H9 (cell line): ENCODE measurements at regions not wholly inside any gene's neighbourhood (a gene's known extent, or its start where the extent isn't known, plus 50 kb on each side); places are given as distances from the start of the nearest gene placed in this dataset.

Experiments
- DNase-seq: peaks from one replicate; pipeline ENCODE4 v3.0.0-alpha.2; 2017
- H2AFZ ChIP-seq: one replicate; pipeline ENCODE4 v1.6.1; 2013; ENCODE audit warnings: mild to moderate bottlenecking, low read length, control low read depth, moderate library complexity
- H2AK5ac ChIP-seq: 2 replicates; pipeline ENCODE4 v1.6.1; 2013; ENCODE audit warnings: low read length, control low read depth, mixed read lengths; ENCODE audit not compliant: insufficient read length
- H2BK120ac ChIP-seq: one replicate; pipeline ENCODE4 v1.6.1; 2013; ENCODE audit warnings: low read depth, mild to moderate bottlenecking, low read length, control low read depth, inconsistent platforms; ENCODE audit not compliant: poor library complexity, severe bottlenecking
- H2BK12ac ChIP-seq: 2 replicates; pipeline ENCODE4 v1.6.1; 2013; ENCODE audit warnings: low read length, control low read depth, mixed read lengths, low read depth; ENCODE audit not compliant: insufficient read length
- H2BK15ac ChIP-seq: 2 replicates; pipeline ENCODE4 v1.6.1; 2013; ENCODE audit warnings: low read depth, low read length, control low read depth
- H2BK20ac ChIP-seq: one replicate; pipeline ENCODE4 v1.6.1; 2013; ENCODE audit warnings: low read depth, mild to moderate bottlenecking, low read length, control low read depth, inconsistent platforms; ENCODE audit not compliant: poor library complexity, severe bottlenecking
- H2BK5ac ChIP-seq: 2 replicates; pipeline ENCODE4 v1.6.1; 2013; ENCODE audit warnings: low read length, control low read depth, mixed read lengths; ENCODE audit not compliant: insufficient read length
- H3K14ac ChIP-seq: 2 replicates; pipeline ENCODE4 v1.6.1; 2013; ENCODE audit warnings: low read length, control low read depth; ENCODE audit not compliant: insufficient read depth
- H3K18ac ChIP-seq: 2 replicates; pipeline ENCODE4 v1.6.1; 2013; ENCODE audit warnings: low read depth, mild to moderate bottlenecking, mixed read lengths, low read length, control low read depth; ENCODE audit not compliant: insufficient read length
- H3K23ac ChIP-seq: 2 replicates; pipeline ENCODE4 v1.6.1; 2013; ENCODE audit warnings: low read length, control low read depth, mixed read lengths, low read depth; ENCODE audit not compliant: insufficient read length
- H3K23me2 ChIP-seq: 2 replicates; pipeline ENCODE4 v1.6.1; 2013; ENCODE audit warnings: low read depth, mild to moderate bottlenecking, mixed read lengths, low read length, control low read depth; ENCODE audit not compliant: insufficient read length, poor library complexity, severe bottlenecking
- H3K27ac ChIP-seq: 2 replicates; pipeline ENCODE4 v1.5.1; 2013; ENCODE audit warnings: low read length, control low read depth, mixed read lengths, low read depth; ENCODE audit not compliant: insufficient read length
- H3K27me3 ChIP-seq: 2 replicates; pipeline ENCODE4 v1.6.1; 2013; ENCODE audit warnings: low read length, control low read depth, inconsistent platforms; ENCODE audit not compliant: insufficient read depth
- H3K4ac ChIP-seq: 2 replicates; pipeline ENCODE4 v1.6.1; 2013; ENCODE audit warnings: low read depth, mild to moderate bottlenecking, control low read depth, inconsistent platforms, low read length, moderate library complexity
- H3K4me1 ChIP-seq: 2 replicates; pipeline ENCODE4 v1.6.1; 2013; ENCODE audit warnings: low read length, control low read depth, inconsistent platforms; ENCODE audit not compliant: insufficient read depth
- H3K4me2 ChIP-seq: 2 replicates; pipeline ENCODE4 v1.6.1; 2013; ENCODE audit warnings: low read length, control low read depth, mixed read lengths; ENCODE audit not compliant: insufficient read length, insufficient read depth
- H3K56ac ChIP-seq: 2 replicates; pipeline ENCODE4 v1.6.1; 2013; ENCODE audit warnings: low read depth, mild to moderate bottlenecking, mixed read lengths, low read length, control low read depth; ENCODE audit not compliant: insufficient read length
- H3K79me1 ChIP-seq: 2 replicates; pipeline ENCODE4 v1.6.1; 2013; ENCODE audit warnings: low read depth, mild to moderate bottlenecking, moderate library complexity, low read length, control low read depth, inconsistent platforms; ENCODE audit not compliant: insufficient read depth, poor library complexity, severe bottlenecking
- H3K79me2 ChIP-seq: 2 replicates; pipeline ENCODE4 v1.6.1; 2013; ENCODE audit warnings: low read length, control low read depth, inconsistent platforms; ENCODE audit not compliant: insufficient read depth
- H3K9ac ChIP-seq: 2 replicates; pipeline ENCODE4 v1.6.1; 2013; ENCODE audit warnings: low read length, control low read depth, mixed read lengths; ENCODE audit not compliant: insufficient read length; ENCODE audit errors: extremely low read depth
- H3K9me3 ChIP-seq: one replicate; pipeline ENCODE4 v1.6.1; 2013; ENCODE audit warnings: low read depth, low read length, inconsistent platforms; ENCODE audit not compliant: control insufficient read depth
- H3T11ph ChIP-seq: one replicate; pipeline ENCODE4 v1.6.1; 2013; ENCODE audit warnings: mild to moderate bottlenecking, low read length, control low read depth, inconsistent platforms
- H4K20me1 ChIP-seq: one replicate; pipeline ENCODE4 v1.6.1; 2013; ENCODE audit not compliant: control insufficient read depth, insufficient read length, insufficient read depth
- H4K5ac ChIP-seq: 2 replicates; pipeline ENCODE4 v1.6.1; 2013; ENCODE audit warnings: low read depth, mild to moderate bottlenecking, mixed read lengths, low read length, control low read depth; ENCODE audit not compliant: insufficient read length
- H4K8ac ChIP-seq: replicated peaks from 2 replicates; pipeline ENCODE4 v1.6.1; 2013; ENCODE audit warnings: low read length, control low read depth, mixed read lengths, low read depth; ENCODE audit not compliant: insufficient read length
- H4K91ac ChIP-seq: 2 replicates; pipeline ENCODE4 v1.6.1; 2013; ENCODE audit warnings: low read depth, mild to moderate bottlenecking, moderate library complexity, mixed read lengths, low read length, control low read depth; ENCODE audit not compliant: insufficient read length
- H3K27ac Mint-ChIP-seq, 3 experiments: 2 replicates in 2 of 3; 3 replicates in 1 of 3; pipeline ENCODE4 v1.8.0; 2020 to 2021; ENCODE audit warnings: mixed read lengths in 3 of 3, mild to moderate bottlenecking in 1 of 3, moderate library complexity in 1 of 3
- H3K27me3 Mint-ChIP-seq: 2 replicates; pipeline ENCODE4 v1.8.0; 2021; ENCODE audit warnings: low read depth, mild to moderate bottlenecking, moderate library complexity, mixed read lengths
- H3K36me3 Mint-ChIP-seq, 3 experiments: 2 replicates in 2 of 3; 3 replicates in 1 of 3; pipeline ENCODE4 v1.8.0; 2020 to 2021; ENCODE audit warnings: low read depth in 3 of 3, mixed read lengths in 3 of 3; ENCODE audit not compliant: insufficient read depth in 1 of 3
- H3K4me1 Mint-ChIP-seq, 2 experiments: 2 replicates each; pipeline ENCODE4 v1.8.0; 2020; ENCODE audit warnings: mixed read lengths in 2 of 2
- H3K4me3 Mint-ChIP-seq, 2 experiments: 2 replicates in 1 of 2; 3 replicates in 1 of 2; pipeline ENCODE4 v1.8.0; 2020 to 2021; ENCODE audit warnings: mild to moderate bottlenecking in 2 of 2, mixed read lengths in 2 of 2, moderate library complexity in 1 of 2
- H3K9me3 Mint-ChIP-seq, 2 experiments: 2 replicates in 1 of 2; 3 replicates in 1 of 2; pipeline ENCODE4 v1.8.0; 2020; ENCODE audit warnings: mild to moderate bottlenecking in 2 of 2, mixed read lengths in 2 of 2, moderate library complexity in 1 of 2
- CTCF ChIP-seq: fragments of 200-600 bp; sonication (generic); conservative IDR thresholded peaks from 3 replicates; pipeline ENCODE4 v1.8.0; 2021; ENCODE audit warnings: antibody characterized with exemption, mild to moderate bottlenecking
- WGBS: extraction: QIAGEN DNeasy Blood & Tissue Kit; methylation state at CpG from one replicate; pipeline ENCODE4 v1.1.7; 2013; ENCODE audit warnings: missing lambda C conversion rate, low lambda C conversion rate, mixed read lengths; ENCODE audit not compliant: insufficient read length; ENCODE audit errors: extremely low coverage; 5-methylcytosine and 5-hydroxymethylcytosine counted together

DNA sequence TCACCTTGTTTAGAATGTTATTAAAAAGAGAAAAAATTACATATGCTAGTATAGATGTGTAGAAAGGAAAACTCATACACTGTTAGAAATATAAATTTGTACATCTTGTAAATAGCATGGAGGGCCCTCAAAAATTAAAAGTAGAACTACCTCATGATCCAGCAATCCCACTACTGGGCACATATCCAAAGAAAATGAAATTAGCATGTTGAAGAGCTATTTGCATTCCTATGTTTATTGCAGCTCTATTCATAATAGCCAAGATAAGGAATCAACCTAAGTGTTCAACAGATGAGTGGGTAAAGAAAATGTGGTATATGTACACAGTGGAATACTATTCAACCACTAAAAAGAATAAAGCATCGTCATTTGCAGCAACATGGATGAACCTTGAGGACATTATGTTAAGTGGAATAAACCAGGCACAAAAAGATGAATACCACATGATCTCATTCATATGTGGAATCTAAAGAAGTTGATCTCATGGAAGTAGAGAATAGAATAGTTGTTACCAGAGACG, 251.5 kb upstream of the THUMPD2 start:
- H3K79me2 ChIP-seq = no peaks in the 10 kb centered on the region
- DNase-seq = no peak
- peaks cover 2 to 10% (median 4%) of the 10 kb centered on the region in 3 experiments; a peak in 4 of 7 replicates for H3K36me3 Mint-ChIP-seq

More for the DNA sequence above, 251.5 kb upstream of the THUMPD2 start:
- H2AK5ac ChIP-seq = no peak overlapping the region
- H2BK120ac ChIP-seq = no peak overlapping the region
- no peak overlapping the region for H2AFZ ChIP-seq
- H4K91ac ChIP-seq = no peak overlapping the region
- WGBS = no CpG with 5 or more reads among the region's 2 CpGs
- no peaks in the 10 kb centered on the region for H3K79me1 ChIP-seq
- Mint-ChIP-seq H3K9me3 (peaks cover 10 to 22% of the 10 kb centered on the region in 2 experiments; a peak in 4 of 5 replicates), H3K4me1 (no peaks in the 10 kb centered on the region), H3K27ac (no peak overlapping the region), H3K4me3 (no peak overlapping the region), H3K27me3 (no peaks in the 10 kb centered on the region)
- no peak overlapping the region for H3T11ph ChIP-seq
- no peak overlapping the region for H2BK15ac ChIP-seq
- H3K27me3 ChIP-seq = no peaks in the 10 kb centered on the region
- no peak overlapping the region for H3K9ac ChIP-seq
- H3K27ac ChIP-seq = no peak overlapping the region
- H4K20me1 ChIP-seq = no peaks in the 10 kb centered on the region
- peaks cover 6% of the 10 kb centered on the region for H3K9me3 ChIP-seq
- no peaks in the 10 kb centered on the region for H3K4me1 ChIP-seq
- no peak overlapping the region for H3K14ac ChIP-seq
- H2BK20ac ChIP-seq = no peak overlapping the region
- H3K23ac ChIP-seq = no peak overlapping the region
- H3K23me2 ChIP-seq = no peaks in the 10 kb centered on the region
- H2BK12ac ChIP-seq = no peak overlapping the region
- no peak overlapping the region for H4K8ac ChIP-seq
- H3K4ac ChIP-seq = no peak overlapping the region
- no peak overlapping the region for H3K18ac ChIP-seq
- no peak overlapping the region for H3K4me2 ChIP-seq
- H4K5ac ChIP-seq = no peak overlapping the region
- no peak overlapping the region for H3K56ac ChIP-seq
- no peak overlapping the region for H2BK5ac ChIP-seq
- no peak for TF ChIP-seq CTCF
